GM21515 (cell line): ENCODE measurements at regions not wholly inside any gene's neighbourhood (a gene's known extent, or its start where the extent isn't known, plus 50 kb on each side); places are given as distances from the start of the nearest gene placed in this dataset.
"Not testable (repeated sequence)": the region's sequence is repeated elsewhere in the genome, so short reads cannot be mapped to it uniquely, and the experiment has no call there.

Experiments
- ATAC-seq: cut with Tn5 transposase; IDR thresholded peaks from one replicate; pipeline ENCODE4 v1.9.1; 2021; ENCODE audit not compliant: unreplicated experiment

DNA sequence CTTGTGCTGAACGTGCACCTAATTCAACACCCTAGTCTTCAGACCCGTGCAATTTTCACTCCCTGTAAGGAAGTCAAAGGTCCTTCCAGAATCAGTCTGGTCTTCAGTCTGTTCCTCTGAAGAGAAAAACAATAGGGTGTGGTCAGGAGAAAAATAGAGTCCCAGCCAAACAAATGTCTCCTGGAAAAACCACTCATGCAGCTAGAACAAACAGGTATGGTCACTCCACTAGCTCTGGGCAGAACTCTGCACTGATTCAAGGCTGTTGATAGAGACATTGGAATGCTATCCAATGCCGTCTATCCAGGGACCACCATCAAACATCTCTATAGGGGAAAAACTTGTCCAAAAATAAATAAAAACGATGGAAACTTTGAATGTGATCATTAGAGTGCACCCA, 81.8 kb upstream of the MAP3K1 start:
- ATAC-seq: no peak

DNA sequence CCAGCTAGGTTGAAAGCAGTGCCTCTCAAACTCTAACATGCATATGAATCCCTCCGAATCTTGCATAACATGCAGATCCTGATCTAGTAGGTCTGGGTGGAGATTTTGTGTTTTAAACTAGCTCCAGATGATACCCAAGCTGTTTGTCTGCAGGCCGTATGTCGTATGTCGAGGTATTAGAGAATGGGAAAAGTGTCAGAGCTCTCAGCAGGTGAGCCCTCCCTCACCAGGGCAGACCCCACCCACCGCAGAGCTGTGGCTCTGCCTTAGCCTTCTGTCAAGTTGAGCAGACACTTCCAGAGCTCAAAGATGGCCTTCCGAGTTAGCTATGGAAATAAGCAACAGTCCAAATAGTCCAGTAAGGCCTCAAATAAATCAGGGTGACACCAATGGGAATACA, 83.2 kb upstream of the MAP3K1 start:
- ATAC-seq: no peak

DNA sequence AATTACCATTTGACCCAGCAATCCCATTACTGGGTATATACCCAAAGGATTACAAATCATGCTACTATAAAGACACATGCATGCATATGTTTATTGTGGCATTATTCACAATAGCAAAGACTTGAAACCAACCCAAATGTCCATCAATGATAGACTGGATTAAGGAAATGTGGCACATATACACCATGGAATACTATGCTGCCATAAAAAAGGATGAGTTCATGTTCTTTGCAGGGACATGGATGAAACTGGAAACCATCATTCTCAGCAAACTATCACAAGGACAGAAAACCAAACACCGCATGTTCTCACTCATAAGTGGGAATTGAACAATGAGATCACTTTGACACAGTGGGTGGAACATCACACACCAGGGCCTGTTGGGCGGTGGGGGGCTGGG, 83.9 kb upstream of the MAP3K1 start:
- not testable (repeated sequence) for ATAC-seq

DNA sequence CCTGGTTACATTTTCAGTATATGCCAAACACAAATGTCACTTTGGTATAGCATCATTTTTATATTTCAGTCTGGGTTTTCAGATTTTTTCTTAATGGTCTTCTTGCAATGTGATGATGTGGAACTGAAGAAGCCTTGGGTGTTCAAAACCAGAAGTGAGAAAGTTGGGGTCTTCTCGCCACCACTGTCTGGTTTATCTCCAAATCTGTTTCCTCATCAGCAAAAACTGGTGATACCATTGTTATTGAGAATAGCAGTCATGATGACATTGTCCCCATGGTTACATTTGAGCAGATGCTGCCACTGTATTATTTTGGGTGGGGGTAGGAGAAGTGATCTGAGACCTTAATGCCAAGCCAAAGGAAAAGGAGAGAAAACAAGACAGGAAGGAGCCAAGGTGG, 85.9 kb upstream of the MAP3K1 start:
- no peak for ATAC-seq

DNA sequence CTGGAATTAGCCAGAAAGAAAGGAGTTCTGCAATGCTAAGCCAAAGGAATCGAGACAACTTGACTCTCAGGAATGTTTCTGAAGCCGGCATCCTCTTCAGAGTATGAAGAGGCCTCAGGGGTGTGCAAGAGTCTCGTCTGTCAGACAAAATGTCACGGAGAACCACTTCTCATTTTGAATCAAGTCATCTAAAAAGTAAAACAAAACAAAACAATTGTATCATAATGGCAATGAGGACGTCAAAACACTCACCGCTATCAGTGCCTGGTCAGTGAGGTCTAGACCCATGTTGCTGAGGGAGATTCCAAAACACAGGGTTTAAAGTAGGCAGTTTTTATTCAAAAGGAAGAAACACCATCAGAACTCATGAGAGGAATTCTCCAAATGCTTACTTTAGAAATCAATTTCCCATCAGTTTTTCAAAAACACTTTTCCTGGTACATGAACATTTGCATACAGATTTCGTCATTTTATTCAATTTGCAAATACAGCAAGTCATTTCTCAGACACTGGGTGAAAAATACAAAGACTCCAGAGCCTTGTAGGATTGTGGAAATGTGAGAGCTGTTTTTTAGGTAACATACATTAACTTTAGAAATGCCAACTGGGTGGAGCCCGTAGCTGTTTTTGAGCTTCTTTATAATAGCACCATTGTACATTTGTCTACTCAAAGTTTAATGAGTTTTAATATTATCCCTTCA, 89.5 kb upstream of the MAP3K1 start:
- ATAC-seq: no peak

DNA sequence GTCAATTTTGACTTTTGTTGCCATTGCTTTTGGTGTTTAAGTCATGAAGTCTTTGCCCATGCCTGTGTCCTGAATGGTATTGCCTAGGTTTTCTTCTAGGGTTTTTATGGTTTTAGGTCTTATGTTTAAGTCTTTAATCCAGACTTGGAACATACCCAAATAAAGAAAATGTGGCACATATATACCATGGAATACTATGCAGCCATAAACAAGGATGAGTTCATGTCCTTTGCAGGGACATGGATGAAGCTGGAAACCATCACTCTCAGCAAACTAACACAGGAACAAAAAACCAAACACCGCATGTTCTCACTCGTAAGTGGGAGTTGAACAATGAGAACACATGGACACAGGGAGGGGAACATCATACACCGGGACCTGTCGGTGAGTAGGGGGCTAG, 90.5 kb upstream of the MAP3K1 start:
- not testable (repeated sequence) for ATAC-seq

DNA sequence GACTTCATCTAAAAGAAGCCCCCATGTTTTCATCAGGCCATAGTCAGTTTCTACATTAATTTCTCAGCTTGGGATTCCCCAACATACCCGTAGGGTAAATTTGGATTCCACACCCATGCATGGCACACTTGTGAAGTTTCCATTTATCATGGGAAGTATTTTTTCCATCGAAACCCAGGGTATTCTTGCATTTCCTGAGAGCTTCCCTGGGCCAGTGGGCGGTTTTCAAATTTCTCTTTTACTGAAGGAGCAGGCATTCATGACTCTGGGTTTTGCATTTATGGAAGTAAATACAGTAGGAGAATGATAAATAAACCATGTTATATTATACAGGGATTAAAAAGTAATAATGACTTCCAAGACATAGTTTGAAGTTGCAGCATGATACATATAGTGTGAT, 93.0 kb upstream of the MAP3K1 start:
- ATAC-seq: no peak

DNA sequence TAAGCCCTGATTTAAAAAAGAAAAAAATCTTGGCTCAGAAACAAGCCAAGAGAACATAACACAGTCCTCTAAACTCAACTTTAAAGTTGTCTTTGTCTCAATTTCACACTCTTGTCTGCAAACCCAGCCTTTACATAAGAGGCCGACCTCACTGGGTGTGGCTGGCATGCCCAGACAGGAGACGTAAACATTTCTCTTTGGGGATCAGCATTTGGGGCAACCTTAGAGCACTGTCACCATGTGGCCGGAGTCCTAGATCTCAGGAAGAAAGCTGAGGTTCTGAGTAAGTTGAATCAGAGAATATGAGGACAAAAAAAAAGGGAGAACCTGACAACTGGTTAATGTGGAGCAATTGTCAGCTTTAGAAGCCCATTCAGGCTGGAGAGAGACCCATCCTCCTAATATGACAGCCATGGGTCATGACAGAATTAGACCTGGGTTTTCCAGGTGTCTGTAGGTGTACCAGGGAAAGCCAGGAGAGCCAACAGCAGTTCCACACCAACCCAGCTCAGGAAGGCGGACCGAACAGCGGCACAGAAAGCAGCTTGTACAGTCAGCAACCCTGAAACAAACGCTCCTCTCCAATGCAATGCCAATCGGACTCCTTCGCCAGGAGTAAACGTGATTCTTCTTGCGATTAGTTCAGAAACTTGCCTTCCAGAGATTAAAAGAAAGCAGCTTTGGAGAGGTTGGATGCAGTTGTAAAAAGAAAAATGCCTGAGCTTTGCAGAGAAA, 97.9 kb upstream of the MAP3K1 start:
- no peak for ATAC-seq

DNA sequence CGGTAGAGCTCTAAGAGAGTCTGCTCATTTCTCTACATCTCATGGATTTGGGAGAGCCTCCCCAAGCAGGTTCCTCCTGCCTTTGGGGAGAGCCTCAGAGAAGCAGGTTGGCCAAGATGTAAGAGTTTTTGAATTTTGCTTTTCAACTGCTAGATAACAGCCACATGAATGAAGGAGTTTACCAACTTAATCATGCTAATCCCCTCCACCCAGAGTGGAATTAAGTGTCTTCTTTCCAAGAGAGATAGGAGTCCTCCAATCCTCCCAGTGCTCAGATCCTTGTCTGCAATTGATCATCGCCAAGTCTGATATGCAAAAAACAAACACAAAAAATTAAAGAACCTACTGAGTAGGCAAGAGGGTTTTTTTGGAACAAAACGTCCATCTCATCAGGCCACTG, 99.4 kb upstream of the MAP3K1 start:
- no peak for ATAC-seq

DNA sequence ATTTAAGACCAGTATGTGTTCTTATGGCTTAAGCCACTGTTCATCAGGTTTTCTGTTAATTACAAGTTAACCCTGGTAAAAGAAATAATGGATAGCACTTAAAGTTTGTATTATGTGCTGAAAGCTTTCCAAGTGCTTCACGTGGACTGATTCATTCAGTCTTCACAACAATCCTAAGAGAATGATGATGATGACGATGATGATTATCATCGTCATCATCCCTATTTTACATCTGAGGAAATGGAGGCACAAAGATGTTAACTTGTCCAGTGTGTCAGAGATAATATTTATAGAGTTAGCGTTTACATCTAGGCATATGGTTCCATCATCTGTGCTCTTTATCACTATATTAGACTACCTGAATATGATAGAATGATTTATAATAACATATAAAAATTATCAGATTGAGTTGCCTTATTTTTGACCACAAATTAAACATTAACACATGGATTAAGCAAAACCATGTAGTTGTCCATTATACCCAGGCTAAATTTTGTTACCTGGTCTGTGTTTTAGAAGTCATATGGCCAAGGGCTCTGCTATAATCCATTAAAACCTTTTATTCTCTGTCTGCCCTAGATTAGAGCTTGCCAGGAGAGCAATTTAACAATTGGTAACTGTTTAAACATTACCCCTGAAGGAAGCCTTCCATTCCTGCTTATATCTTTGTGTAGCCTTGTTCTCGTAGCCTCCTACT, 102.3 kb upstream of the MAP3K1 start:
- ATAC-seq: no peak

DNA sequence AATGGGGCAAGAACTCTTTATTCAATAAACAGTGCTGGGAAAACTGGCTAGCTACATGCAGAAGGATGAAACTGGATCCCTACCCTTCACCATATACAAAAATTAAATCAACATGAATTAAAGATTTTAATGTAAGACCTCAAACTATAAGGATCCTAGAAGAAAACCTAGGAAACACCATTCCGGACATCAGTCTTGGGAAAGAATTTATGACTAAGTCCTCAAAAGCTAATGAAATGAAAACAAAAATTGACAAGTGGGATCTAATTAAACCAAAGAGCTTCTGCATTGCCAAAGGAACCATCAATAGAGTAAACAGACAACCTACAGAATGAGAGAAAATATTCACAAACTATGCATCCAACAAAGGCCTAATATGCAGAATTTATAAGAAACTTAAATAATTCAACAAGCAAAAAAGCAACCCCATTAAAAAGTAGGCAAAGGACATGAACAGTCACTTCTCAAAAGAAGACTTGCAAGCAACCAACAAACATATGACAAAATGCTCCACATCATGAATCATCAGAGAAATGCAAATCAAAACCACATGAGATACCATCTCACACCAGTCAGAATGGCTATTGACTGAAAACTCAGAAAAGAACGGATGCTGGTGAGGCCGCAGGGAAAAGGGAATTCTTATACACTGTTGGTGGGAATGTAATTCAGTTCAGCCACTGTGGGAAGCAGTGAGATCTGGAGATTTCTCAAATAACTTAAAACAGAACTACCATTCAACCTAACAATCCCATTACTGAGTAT, 104.3 kb upstream of the MAP3K1 start:
- ATAC-seq: no peak

DNA sequence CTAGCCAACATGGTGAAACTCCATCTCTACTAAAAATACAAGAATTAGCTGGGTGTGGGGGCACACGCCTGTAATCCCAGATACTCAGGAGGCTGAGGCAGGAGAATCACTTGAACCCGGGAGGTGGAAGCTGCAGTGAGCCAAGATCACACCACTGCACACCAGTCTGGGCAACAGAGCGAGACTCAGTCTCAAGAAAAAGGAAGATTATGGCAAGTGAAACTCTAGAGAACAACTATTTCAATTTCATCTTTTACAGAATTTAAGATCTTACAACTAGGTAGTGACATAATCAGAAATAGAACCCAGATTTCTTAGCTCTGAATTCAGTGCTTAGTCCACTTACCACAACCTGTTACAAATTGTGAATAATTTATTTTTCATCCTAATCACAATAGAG, 108.8 kb upstream of the MAP3K1 start:
- no peak for ATAC-seq

DNA sequence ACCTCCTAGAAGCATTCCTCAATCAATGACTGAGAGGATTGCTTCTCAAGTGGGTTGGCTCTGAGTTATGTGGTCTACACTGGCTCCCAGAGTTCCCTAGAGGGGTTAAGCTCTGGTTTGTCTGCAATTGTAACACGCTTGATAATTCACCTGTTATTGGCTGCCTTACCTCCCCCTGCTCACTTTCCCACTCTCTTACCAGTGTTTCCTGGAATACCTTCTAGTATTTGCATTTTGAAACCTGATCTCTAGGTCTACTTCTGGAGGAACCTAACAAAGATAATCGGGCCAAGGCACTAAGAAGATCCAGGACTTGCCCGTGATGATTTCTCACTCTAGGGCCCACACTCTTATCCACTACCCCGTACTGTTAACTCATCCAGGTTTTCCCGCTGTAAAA, 110.1 kb upstream of the MAP3K1 start:
- no peak for ATAC-seq

DNA sequence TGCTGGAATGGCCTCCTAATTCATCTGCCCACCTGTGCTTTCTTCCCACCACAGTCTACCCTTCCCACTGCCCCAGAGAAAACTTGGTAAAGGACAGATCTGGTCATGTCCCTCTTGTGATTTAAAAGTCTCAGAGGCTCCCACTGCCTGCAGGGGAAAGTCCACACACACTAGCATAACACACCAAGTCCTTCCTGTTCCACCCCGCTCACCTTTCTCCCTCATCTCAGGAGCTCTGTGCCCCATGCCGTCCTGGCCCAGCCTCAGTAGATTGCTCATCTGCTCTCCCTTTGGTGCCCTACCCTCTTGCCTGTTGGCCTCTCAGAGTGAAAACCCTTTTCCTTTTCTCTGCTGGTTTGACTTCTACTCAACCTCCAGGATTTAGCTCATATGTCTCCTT, 111.4 kb upstream of the MAP3K1 start:
- ATAC-seq: no peak

DNA sequence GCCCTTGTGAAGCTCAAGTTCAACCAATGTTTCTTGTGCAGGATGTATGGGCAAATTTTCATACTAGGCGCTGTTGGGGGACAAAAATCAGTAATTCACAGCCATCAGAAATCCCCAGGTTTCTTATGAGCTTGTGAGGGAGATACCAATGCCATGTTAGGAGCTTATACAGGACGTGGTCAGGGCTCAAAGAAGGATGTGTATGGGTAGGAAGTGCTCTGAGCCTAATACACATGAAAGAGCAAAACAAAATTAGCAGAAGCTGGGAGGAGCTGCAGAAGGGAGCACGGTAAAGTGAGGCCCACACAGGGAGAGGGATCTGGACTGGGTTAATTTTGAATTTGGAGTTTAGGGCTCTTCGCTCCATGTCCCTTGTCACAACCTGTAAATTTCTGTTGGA, 114.6 kb upstream of the MAP3K1 start:
- ATAC-seq: no peak

DNA sequence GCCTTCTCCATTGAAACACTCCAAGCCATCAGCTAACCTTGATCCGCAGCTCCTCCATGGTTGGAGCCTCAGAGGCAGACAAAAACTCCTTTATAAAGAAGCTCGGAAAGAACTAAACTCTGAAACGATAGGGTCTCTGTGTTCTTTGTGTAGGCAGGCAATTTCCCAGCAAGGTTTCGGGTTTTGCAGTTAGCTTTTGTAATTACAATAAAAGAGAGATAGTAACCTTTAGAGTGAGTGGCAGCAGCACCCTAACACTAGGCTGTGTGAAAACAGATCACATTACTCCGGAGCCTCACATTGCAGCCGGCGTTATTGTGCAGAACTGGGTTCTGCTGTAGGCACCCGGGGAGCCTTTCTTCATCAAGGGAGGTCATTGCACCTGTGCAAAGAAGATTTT, 115.8 kb upstream of the MAP3K1 start:
- ATAC-seq: no peak

DNA sequence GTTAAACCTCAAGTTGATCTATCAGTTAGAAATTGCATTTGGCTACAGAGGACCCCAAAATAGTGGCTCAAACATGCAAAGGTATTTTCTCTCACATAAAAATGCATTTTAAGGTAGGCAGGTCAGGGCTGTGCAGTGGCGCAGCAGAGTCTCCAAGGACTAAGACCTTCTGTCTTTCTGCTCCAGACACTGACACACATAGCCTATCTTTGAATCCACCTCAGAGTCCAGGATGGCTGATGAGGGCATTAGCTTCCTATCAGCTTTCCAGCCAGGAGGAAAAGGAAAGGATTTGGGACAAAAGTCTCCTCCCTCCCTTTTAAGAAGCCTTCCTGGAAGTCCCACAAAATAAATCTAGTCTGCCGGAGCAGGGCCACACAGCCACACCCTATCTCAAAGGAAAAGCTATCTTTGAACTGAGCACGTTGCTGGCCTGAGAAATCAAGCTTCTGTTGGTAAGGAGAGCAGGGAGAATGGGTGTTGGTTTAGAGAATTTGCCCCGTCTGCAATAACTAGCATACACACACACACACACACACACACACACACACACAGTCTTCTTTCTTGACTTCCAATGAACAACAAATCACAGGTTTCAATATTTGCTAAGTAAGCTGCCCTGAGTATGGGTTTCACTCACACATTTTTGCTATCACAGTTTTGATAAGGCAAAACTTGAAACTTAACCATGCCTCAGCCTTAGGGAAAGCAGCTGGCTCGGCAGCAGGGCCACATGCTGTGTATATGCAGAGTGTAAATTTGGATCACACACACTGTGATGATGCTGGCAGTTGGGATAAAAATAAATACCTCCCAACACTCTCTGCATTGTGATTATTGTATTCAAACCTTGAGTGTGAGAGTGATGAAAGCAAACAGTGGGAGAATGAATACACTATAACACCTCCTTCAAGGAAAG, 116.6 kb upstream of the MAP3K1 start:
- no peak for ATAC-seq

DNA sequence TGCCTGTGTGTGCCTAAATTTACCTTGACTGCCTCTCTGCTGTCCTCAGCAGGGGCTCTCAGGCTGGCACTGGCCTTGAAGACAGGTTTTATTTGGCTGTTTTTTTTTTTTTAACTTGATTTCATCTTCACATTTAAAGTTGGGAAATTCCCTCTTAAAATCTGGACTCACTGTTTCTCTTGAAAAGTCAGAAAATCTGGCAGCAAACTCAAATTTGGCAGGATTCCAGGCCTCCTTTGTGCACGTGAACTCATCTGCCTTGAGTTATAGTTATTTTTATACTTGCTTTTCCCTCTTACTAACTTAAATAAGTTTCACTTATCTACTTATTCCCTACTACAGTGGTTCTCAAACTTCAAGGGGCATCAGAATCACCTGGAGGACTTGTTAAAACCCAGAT, 118.4 kb upstream of the MAP3K1 start:
- ATAC-seq: no peak

DNA sequence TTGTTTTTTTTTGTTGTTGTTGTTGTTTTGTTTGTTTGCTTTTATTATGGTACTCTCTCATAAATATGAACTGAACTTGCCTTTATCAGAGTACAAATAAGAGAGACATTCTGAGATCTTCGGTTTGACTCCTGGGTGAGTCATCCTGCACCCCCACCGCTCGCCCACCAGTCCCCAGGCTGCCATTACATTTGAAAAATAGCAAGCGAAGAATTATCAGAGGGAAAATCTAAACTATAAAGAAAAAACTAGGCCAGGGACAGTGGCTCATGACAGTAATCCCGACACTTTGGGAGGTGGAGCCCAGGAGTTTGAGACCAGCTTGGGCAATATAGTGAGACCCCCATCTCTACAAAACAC, 122.1 kb upstream of the MAP3K1 start:
- no peak for ATAC-seq

DNA sequence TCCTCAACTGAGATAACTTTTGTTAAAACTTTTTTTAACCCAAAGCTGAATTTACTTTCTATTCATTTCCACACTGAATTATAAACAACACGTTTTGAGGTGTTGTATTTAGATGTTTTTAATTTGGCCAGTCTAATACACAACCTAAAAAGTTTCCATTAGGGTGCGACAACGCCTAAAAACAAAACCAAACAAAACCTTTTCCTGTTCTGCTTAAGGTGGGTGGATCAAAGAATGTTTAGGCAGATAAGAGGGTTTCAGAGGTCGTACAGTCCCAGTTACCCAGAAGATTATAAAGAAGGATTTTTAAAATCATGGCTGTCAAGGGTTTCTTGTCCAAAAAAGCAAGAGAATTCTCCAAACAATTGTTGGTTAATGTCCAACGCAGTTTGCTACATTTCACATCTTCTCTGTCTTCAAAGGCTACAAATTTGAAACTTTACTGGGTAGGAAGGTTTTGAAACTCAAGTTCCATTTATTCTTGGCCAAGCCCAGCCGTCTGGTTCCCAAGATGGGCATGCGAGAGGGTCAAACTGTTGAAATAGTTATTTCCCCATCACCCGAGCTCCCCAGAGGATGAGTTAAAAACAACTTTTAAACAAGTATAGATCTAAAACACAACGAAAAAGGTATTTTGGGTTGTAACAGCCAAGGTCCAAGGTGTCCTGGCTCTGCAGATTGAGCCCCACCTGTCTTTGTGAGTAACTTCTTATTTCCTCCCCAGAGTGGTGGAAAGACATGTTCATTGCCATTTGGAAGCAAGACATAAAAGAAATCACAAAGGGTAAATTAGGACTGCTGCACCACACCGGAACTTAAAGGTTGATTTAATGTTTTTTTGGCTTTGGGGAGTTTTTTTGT, 122.8 kb upstream of the MAP3K1 start:
- no peak for ATAC-seq
